Endothelial cell of umbilical vein (primary cell): ENCODE measurements at regions not wholly inside any gene's neighbourhood (a gene's known extent, or its start where the extent isn't known, plus 50 kb on each side); places are given as distances from the start of the nearest gene placed in this dataset.

Source experiments
- BruUV-seq: library from RNA; stranded (reverse); fragments of 400-500 nt; replicated peaks from 2 replicates; lab custom pipeline; 2021; lab: Mats Ljungman, UMichigan
- CTCF ChIA-PET: fragments of 300-600, 350-600 bp; sonication (Branson Sonifier 250); formaldehyde crosslinking; loops from one replicate; lab custom pipeline; 2021; ENCODE audit warnings: antibody characterized with exemption, inconsistent platforms; lab: Charles Lee
- POLR2A ChIA-PET: fragments of 300-600, 350-600 bp; sonication (Branson Sonifier 250); formaldehyde crosslinking; loops from one replicate; lab custom pipeline; 2021; ENCODE audit warnings: antibody characterized with exemption, inconsistent platforms; lab: Charles Lee
- DNase-seq: peaks from one replicate; pipeline ENCODE4 v3.0.0-alpha.2; 2011; ENCODE audit warnings: low read depth, low spot score
- FAIRE-seq: peaks from 2 replicates; lab custom pipeline; 2011; peaks lifted over from hg19 to GRCh38; lab: Jason Lieb, UNC
- H2AFZ ChIP-seq: 2 replicates; pipeline ENCODE4 v1.6.0; 2012; ENCODE audit warnings: low read depth, low read length, control low read depth, inconsistent platforms
- H3K27ac ChIP-seq: 2 replicates; pipeline ENCODE4 v1.5.1; 2011; ENCODE audit warnings: low read depth, mild to moderate bottlenecking, control low read depth, low read length, moderate library complexity; ENCODE audit not compliant: insufficient read depth
- H3K27me3 ChIP-seq, 2 experiments: 2 replicates each; pipeline versions ENCODE4 v1.6.0 to v1.6.1; 2011; ENCODE audit warnings: low read length in 2 of 2, mixed read lengths in 1 of 2; ENCODE audit not compliant: control insufficient read depth in 2 of 2, insufficient read depth in 2 of 2
- H3K36me3 ChIP-seq, 2 experiments: 2 replicates in 1 of 2; 3 replicates in 1 of 2; pipeline ENCODE4 v1.5.1; 2011; ENCODE audit warnings: low read length in 2 of 2, mild to moderate bottlenecking in 1 of 2, moderate library complexity in 1 of 2; ENCODE audit not compliant: control insufficient read depth in 2 of 2, insufficient read depth in 2 of 2; ENCODE audit errors: extremely low read depth in 1 of 2
- H3K4me1 ChIP-seq: 3 replicates; pipeline ENCODE4 v1.5.1; 2011; ENCODE audit warnings: mild to moderate bottlenecking, low read length; ENCODE audit not compliant: control insufficient read depth, insufficient read depth; ENCODE audit errors: extremely low read depth
- H3K4me2 ChIP-seq: 2 replicates; pipeline ENCODE4 v1.6.1; 2011; ENCODE audit warnings: low read length, control low read depth, mixed read lengths; ENCODE audit not compliant: insufficient read depth
- H3K4me3 ChIP-seq, 3 experiments: fragments of 200-600 bp in 1 of 3; sonication (generic), shearing (Covaris generic) in 1 of 3; replicated peaks in 1 of 3; 2 replicates each; pipeline ENCODE4 v1.5.1; 2011 to 2016; ENCODE audit warnings: control low read depth in 3 of 3, low read length in 3 of 3, mild to moderate bottlenecking in 2 of 3, inconsistent platforms in 1 of 3, low read depth in 1 of 3, moderate library complexity in 1 of 3; ENCODE audit not compliant: insufficient read depth in 1 of 3
- H3K79me2 ChIP-seq: 2 replicates; pipeline ENCODE4 v1.6.0; 2012; ENCODE audit warnings: low read length, inconsistent platforms; ENCODE audit not compliant: control insufficient read depth, insufficient read depth
- H3K9ac ChIP-seq: replicated peaks from 2 replicates; pipeline ENCODE3; 2011; ENCODE audit warnings: low read length, control low read depth; ENCODE audit not compliant: insufficient read depth; ENCODE audit errors: extremely low read depth
- H3K9me1 ChIP-seq: replicated peaks from 3 replicates; pipeline ENCODE4 v1.6.0; 2011; ENCODE audit warnings: mild to moderate bottlenecking, low read length; ENCODE audit not compliant: control insufficient read depth, insufficient read depth; ENCODE audit errors: extremely low read depth
- H3K9me3 ChIP-seq: replicated peaks from 2 replicates; pipeline ENCODE4 v1.5.1; 2012; ENCODE audit warnings: low read length, inconsistent platforms; ENCODE audit not compliant: control insufficient read depth, insufficient read depth
- H4K20me1 ChIP-seq: replicated peaks from 2 replicates; pipeline ENCODE3; 2011; ENCODE audit warnings: mild to moderate bottlenecking, low read length; ENCODE audit not compliant: control insufficient read depth, insufficient read depth; ENCODE audit errors: extremely low read depth
- EZH2 ChIP-seq: IDR thresholded peaks from 2 replicates; pipeline ENCODE4 v1.6.1; 2012; ENCODE audit warnings: borderline replicate concordance, low read depth, mild to moderate bottlenecking, moderate library complexity, low read length, inconsistent platforms; ENCODE audit not compliant: severe bottlenecking
- FOS ChIP-seq: IDR thresholded peaks from 2 replicates; pipeline ENCODE4 v1.6.1; 2011; ENCODE audit warnings: mild to moderate bottlenecking, low read length, moderate library complexity, borderline replicate concordance; ENCODE audit not compliant: insufficient read depth
- GATA2 ChIP-seq: IDR thresholded peaks from 2 replicates; pipeline ENCODE4 v1.7.0; 2011; ENCODE audit warnings: low read depth, mild to moderate bottlenecking, moderate library complexity, mixed read lengths, low read length; ENCODE audit not compliant: insufficient read length, insufficient read depth
- JUN ChIP-seq: IDR thresholded peaks from 2 replicates; pipeline ENCODE4 v1.6.1; 2011; ENCODE audit warnings: borderline replicate concordance, low read depth; ENCODE audit not compliant: insufficient read length, insufficient read depth
- MYC ChIP-seq: IDR thresholded peaks from one replicate; pipeline ENCODE4 v1.6.1; 2011; ENCODE audit warnings: mild to moderate bottlenecking, low read depth, low read length
- POLR2A ChIP-seq: IDR thresholded peaks from 2 replicates; pipeline ENCODE4 v1.6.1; 2012; ENCODE audit warnings: low read depth, mild to moderate bottlenecking, control low read depth, low read length
- POLR2AphosphoS5 ChIP-seq: IDR thresholded peaks from 2 replicates; pipeline ENCODE4 v1.6.1; 2012; ENCODE audit warnings: low read depth, mild to moderate bottlenecking, control low read depth, low read length, moderate library complexity; ENCODE audit not compliant: insufficient read depth
- dilution Hi-C: fragments of 300-500 bp; cut with MboI; formaldehyde crosslinking; loops from one replicate; pipeline ENCODE4 v1.15.0; 2019; ENCODE audit warnings: low sequenced_read_pairs; ENCODE audit not compliant: extremely low pct_ligation_motif_present
- intact Hi-C: fragments of 100-400 bp; cut with micrococcal nuclease; formaldehyde crosslinking; loops from one replicate; pipeline ENCODE4 v1.10.0; 2022
- TF ChIP-seq, protein P1 (sequence below): IDR thresholded peaks from 2 replicates; pipeline ENCODE4 v1.6.1; 2011; ENCODE audit not compliant: insufficient read depth, insufficient read length
- TF ChIP-seq, protein P2 (sequence below), 2 donors: IDR thresholded peaks; 1 replicate in 1 of 2; 2 replicates in 1 of 2; pipeline ENCODE4 v1.5.1; 2011; ENCODE audit warnings: low read length in 2 of 2, mild to moderate bottlenecking in 2 of 2, moderate library complexity in 2 of 2, control low read depth in 1 of 2, inconsistent platforms in 1 of 2, low read depth in 1 of 2; ENCODE audit not compliant: insufficient read depth in 1 of 2; ENCODE audit errors: extremely low read depth in 1 of 2

DNA sequence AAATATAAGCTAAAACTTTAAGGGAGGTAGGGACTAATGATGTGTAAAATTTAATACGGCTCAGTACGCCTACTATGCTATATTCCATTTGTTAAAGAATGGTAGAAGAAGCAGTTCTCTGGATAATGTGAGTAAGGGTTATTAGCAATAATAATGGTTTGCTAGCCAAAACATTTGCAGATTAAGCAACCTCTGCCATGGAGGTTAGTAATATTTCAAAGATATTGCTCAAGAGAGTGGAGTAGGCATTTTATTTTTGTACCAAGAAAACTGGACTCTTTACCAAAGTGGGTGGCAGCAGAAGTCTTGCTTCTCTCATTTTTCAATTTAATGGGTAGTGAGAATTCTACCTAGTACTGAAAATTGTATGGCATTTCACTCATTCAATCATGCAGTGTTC, 158.9 kb upstream of the TMEM106B start:
- DNase-seq (no peak), FAIRE-seq (no peak)
- H3K4me1 ChIP-seq: no peaks in the 10 kb centered on the region
- CTCF ChIA-PET: no interaction called here
- TF ChIP-seq POLR2AphosphoS5 (no peak), GATA2 (no peak), POLR2A (no peak), JUN (no peak), EZH2 (no peak), FOS (no peak), MYC (no peak)
- TF ChIP-seq, protein P1, sequence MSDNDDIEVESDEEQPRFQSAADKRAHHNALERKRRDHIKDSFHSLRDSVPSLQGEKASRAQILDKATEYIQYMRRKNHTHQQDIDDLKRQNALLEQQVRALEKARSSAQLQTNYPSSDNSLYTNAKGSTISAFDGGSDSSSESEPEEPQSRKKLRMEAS: no peak
- TF ChIP-seq, protein P2, sequence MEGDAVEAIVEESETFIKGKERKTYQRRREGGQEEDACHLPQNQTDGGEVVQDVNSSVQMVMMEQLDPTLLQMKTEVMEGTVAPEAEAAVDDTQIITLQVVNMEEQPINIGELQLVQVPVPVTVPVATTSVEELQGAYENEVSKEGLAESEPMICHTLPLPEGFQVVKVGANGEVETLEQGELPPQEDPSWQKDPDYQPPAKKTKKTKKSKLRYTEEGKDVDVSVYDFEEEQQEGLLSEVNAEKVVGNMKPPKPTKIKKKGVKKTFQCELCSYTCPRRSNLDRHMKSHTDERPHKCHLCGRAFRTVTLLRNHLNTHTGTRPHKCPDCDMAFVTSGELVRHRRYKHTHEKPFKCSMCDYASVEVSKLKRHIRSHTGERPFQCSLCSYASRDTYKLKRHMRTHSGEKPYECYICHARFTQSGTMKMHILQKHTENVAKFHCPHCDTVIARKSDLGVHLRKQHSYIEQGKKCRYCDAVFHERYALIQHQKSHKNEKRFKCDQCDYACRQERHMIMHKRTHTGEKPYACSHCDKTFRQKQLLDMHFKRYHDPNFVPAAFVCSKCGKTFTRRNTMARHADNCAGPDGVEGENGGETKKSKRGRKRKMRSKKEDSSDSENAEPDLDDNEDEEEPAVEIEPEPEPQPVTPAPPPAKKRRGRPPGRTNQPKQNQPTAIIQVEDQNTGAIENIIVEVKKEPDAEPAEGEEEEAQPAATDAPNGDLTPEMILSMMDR (IDR thresholded peaks at IDR 0.05; ENCODE audit: extremely low read depth in 1 of 2, insufficient read depth in 1 of 2, low read depth in 1 of 2, low read length in 2 of 2): no peak
- BruUV-seq: no TSS peak
- H3K27me3 ChIP-seq: no peaks in the 10 kb centered on the region
- H3K9me3 ChIP-seq: no peaks in the 10 kb centered on the region
- no peak overlapping the region for H2AFZ ChIP-seq
- H3K27ac ChIP-seq: no peak overlapping the region
- intact Hi-C loops (loop anchor here (5.0 kb wide), 1 partner anchor 55 kb away; no protein-coding TSS in a partner anchor), dilution Hi-C loops (no loop called here)
- no peaks in the 10 kb centered on the region for H3K79me2 ChIP-seq
- no peaks in the 10 kb centered on the region for H3K9me1 ChIP-seq
- H3K4me3 ChIP-seq: no peak overlapping the region
- POLR2A ChIA-PET: no interaction called here
- H3K4me2 ChIP-seq: no peak overlapping the region
- no peaks in the 10 kb centered on the region for H3K36me3 ChIP-seq
- H3K9ac ChIP-seq: no peak overlapping the region
- no peaks in the 10 kb centered on the region for H4K20me1 ChIP-seq
